Fibroblast of lung (primary cell): ENCODE measurements at regions not wholly inside any gene's neighbourhood (a gene's known extent, or its start where the extent isn't known, plus 50 kb on each side); places are given as distances from the start of the nearest gene placed in this dataset.

Experiments used
- CTCF ChIP-seq, 2 donors: IDR thresholded peaks in 1 of 2; conservative IDR thresholded peaks in 1 of 2; 1 replicate in 1 of 2; 2 replicates in 1 of 2; pipeline ENCODE4 v1.5.1; 2011 to 2012; ENCODE audit warnings: low read length in 2 of 2, control low read depth in 1 of 2, inconsistent platforms in 1 of 2, low read depth in 1 of 2, mild to moderate bottlenecking in 1 of 2
- EZH2 ChIP-seq: IDR thresholded peaks from 2 replicates; pipeline ENCODE4 v1.5.1; 2012; ENCODE audit warnings: low read length, control low read depth, mild to moderate bottlenecking; ENCODE audit errors: missing control alignments

GRCh38 chr17:70523426-70523825 lies 354.1 kb downstream of the KCNJ2 start:
- no peak for TF ChIP-seq CTCF (conservative IDR thresholded peaks at IDR 0.05 in 1 of 2, IDR thresholded peaks at IDR 0.05 in 1 of 2; ENCODE audit: low read depth in 1 of 2, low read length in 2 of 2)
- TF ChIP-seq EZH2: no peak
